Astrocyte of the cerebellum (primary cell): ENCODE measurements at regions not wholly inside any gene's neighbourhood (a gene's known extent, or its start where the extent isn't known, plus 50 kb on each side); places are given as distances from the start of the nearest gene placed in this dataset.

ENCODE experiments used
- DNase-seq: peaks from one replicate; pipeline ENCODE4 v3.0.0-alpha.2; 2011; ENCODE audit warnings: low read depth
- H3K4me3 ChIP-seq: 2 replicates; pipeline ENCODE4 v1.5.1; 2011; ENCODE audit warnings: mild to moderate bottlenecking, low read depth, low read length, moderate library complexity
- in situ Hi-C: cut with HindIII; loops from 2 replicates; pipeline ENCODE4 v1.10.0; 2017; ENCODE audit warnings: low sequenced_read_pairs
- TF ChIP-seq, protein P1 (sequence below): IDR thresholded peaks from 2 replicates; pipeline ENCODE4 v1.5.1; 2012; ENCODE audit warnings: low read length, low read depth, moderate library complexity, mild to moderate bottlenecking; ENCODE audit errors: missing control alignments

DNA sequence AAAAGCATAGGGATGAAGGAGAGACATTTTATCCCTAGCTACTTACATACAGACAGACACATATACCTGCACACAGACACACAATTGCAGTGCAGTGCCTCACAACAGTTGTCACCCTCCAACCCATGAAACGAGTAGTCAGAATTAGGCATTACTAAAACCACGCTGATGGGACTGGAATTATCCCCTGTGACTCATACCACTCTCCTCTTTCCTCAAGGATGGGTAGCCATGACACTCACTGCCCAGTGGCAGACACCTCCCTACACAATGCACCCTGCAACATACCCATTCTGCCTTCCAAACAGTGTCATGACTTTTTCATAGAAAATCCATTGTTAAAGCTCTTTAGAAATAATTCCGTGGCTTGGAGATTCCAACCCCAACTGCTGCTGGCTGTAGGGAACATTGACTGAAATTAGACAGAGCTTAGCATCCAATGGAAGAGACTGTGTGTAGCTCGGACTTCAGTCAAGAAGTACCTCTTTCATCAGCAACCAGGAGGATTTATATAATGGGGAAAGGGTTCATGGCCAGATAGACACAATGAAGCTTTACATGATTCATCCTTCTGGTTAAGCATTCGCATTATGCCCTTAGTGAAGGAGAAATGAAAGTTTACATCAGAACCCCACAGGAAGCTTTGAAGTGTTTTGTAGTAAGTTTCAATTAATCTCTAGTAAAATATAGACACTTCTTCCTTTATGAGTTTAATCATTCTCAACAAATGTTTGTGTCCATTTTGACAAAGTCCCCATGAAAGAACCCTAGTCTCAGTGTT is 155.2 kb downstream of the FBXO15 start:
- in situ Hi-C loops: no loop called here
- TF ChIP-seq, protein P1, sequence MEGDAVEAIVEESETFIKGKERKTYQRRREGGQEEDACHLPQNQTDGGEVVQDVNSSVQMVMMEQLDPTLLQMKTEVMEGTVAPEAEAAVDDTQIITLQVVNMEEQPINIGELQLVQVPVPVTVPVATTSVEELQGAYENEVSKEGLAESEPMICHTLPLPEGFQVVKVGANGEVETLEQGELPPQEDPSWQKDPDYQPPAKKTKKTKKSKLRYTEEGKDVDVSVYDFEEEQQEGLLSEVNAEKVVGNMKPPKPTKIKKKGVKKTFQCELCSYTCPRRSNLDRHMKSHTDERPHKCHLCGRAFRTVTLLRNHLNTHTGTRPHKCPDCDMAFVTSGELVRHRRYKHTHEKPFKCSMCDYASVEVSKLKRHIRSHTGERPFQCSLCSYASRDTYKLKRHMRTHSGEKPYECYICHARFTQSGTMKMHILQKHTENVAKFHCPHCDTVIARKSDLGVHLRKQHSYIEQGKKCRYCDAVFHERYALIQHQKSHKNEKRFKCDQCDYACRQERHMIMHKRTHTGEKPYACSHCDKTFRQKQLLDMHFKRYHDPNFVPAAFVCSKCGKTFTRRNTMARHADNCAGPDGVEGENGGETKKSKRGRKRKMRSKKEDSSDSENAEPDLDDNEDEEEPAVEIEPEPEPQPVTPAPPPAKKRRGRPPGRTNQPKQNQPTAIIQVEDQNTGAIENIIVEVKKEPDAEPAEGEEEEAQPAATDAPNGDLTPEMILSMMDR: no peak
- H3K4me3 ChIP-seq: no peak overlapping the region
- DNase-seq: no peak

DNA sequence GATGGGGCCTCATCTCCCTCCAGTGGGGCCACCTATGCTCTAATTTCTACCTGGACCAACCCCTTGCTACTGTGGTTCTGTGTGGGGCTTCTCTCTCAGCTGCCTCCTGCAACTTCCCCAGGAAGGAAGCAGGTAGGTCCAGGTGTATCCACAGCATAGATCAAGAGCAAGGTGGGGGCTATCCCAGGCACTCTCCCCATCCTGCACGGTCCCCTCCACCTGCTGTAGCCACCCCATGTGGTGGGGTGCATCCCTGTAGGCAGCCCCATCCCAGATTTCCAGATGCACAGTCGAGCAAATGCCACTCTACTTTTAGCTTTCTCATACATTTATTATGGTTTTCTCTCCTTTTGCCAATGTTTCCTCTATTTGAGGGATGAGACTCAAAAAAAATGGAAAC is 156.1 kb downstream of the FBXO15 start:
- DNase-seq: no peak
- TF ChIP-seq, protein P1: no peak
- in situ Hi-C loops: no loop called here

DNA sequence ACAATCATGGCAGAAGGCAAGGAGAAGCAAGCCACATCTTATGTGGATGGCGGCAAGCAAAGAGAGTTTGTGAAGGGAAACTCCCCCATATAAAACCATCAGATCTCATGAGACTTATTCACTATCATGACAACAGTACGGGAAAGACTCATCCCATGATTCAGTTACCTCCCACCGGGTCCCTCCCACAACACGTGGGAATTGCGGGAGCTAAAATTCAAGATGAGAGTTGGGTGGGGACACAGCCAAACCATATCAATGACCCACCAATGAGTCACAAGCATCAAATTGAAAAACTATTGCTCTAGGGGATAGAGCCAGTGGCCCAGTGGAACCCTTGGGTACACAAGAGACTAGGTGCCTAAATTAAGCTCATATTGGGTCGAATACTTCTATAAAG is 157.4 kb downstream of the FBXO15 start:
- no peak overlapping the region for H3K4me3 ChIP-seq
- in situ Hi-C loops: no loop called here
- TF ChIP-seq, protein P1: no peak
- no peak for DNase-seq

More for the DNA sequence above, 156.1 kb downstream of the FBXO15 start:
- no peak overlapping the region for H3K4me3 ChIP-seq

DNA sequence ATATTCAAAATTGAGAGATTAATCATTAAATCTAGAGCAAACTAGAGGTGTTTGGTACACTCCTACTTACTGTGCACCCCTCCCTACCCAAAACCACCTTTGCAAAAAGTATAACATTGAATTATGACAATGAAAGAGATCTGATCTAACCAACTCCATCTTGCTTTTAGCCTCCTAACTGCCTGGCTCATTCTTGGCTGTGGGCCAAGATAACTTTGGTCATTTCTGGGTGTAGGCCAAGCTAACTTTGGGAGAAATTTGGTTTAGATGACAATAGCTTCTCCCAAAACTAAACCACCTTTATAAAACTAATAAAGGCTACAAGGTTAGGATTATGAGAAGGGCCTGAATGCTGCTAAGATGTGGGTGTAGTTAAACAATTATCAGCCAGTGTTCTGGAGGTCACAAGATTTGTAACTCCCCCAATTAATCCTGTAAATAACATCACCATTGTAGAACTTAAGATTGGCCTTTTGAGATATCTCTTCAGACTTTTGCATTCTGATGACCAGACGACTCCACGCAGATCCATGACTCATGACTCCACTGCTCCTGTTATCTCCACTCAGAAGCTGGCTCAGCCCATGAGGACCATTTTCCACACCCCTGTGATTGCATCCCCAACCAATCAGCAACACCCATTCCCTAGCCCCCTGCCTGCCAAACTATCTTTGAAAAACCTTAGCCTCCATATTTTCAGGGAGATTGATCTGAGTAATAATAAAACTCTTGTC is 160.2 kb downstream of the FBXO15 start:
- H3K4me3 ChIP-seq: no peak overlapping the region
- TF ChIP-seq, protein P1: no peak
- in situ Hi-C loops: no loop called here
- no peak for DNase-seq

DNA sequence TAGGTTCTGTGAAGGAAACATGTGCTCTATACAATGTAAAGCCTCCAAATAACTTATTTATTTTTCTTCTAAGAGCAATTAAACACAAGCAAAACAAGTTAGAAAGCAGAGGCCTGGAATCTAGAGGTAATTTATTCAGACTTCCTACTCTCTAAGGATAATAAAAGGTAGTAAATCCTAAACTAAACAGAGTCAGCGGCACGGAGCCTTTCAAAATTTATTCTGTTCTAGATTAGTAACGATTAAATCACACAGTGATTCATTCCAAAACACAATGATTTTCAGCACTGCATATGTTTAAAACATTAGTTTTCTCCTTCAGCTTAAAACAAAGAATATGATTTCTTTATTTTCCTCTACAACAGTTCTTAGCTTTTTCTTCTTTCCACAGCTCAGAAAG is 160.9 kb downstream of the FBXO15 start:
- TF ChIP-seq, protein P1: no peak

DNA sequence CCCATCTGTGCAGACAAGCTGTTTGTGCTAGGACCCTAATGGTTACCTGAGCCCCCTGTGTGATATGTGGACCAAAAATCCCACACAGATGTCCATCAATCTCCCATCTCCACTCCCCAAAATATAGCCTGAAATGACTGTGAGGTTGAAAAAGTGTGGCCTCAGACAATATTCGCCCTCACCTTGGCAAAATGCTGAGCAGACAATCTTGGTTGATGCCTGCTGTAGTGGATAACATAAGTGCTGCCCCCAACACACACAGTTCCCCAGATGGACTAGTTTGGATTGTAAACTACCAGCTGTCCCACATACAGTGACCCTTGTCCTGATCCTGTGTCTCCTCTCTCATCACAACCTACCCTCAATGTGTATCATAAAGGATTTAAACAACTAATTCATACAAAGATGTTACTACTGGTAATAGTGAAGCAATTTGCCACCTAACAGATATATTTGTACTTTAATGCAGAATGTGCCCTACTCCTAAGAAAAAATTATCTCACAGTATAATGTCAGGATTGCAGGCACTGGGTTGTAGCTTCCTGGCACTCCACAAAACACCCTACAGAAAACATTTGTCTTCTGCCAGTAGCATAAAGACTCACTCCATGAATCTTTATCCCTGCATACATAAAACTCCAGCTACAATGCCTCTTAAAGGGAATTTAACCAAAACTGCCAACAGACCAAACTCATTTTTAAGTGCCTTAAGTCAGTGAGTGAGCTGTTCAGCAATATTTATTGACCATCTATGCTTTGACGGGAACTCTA is 161.6 kb downstream of the FBXO15 start:
- no peak overlapping the region for H3K4me3 ChIP-seq
- in situ Hi-C loops: no loop called here
- TF ChIP-seq, protein P1: no peak
- DNase-seq: no peak

More for the DNA sequence above, 160.9 kb downstream of the FBXO15 start:
- in situ Hi-C loops: no loop called here
- H3K4me3 ChIP-seq: no peak overlapping the region
- DNase-seq: no peak
